K562 (cell line): ENCODE measurements at regions not wholly inside any gene's neighbourhood (a gene's known extent, or its start where the extent isn't known, plus 50 kb on each side); places are given as distances from the start of the nearest gene placed in this dataset.

Source experiments
- ATAC-seq: fragments of 200-7000 bp; cut with Tn5 transposase; 3 replicates; pipeline ENCODE4 v1.9.1; 2020; ENCODE audit warnings: moderate library complexity
- BruUV-seq: library from RNA; stranded (reverse); fragments of 400-500 nt; replicated peaks from 2 replicates; lab custom pipeline; 2021; lab: Mats Ljungman, UMichigan
- CTCF ChIA-PET: fragments of 300-600 bp; formaldehyde crosslinking; extraction: SDS; loops from one replicate; lab custom pipeline; 2021; ENCODE audit warnings: low intra/inter-chr PET ratio; lab: Yijun Ruan, JAX
- POLR2A ChIA-PET: fragments of 300-600, 350-650 bp; sonication (Branson Sonifier 250); formaldehyde crosslinking; extraction: SDS; loops from one replicate; lab custom pipeline; 2021; ENCODE audit warnings: antibody characterized with exemption, inconsistent platforms; lab: Yijun Ruan, JAX
- DNase-seq, 4 experiments: peaks; one replicate each; pipeline versions ENCODE4 v3.0.0 to v3.0.0-alpha.2; 2011 to 2018; ENCODE audit warnings: low spot score in 3 of 4, mixed read lengths in 3 of 4; ENCODE audit errors: extremely low read depth in 1 of 4
- FAIRE-seq: peaks from 2 replicates; lab custom pipeline; 2011; peaks lifted over from hg19 to GRCh38; lab: Jason Lieb, UNC
- H2AFZ ChIP-seq: 2 replicates; pipeline ENCODE4 v1.6.0; 2011; ENCODE audit warnings: low read depth, low read length, control low read depth, inconsistent platforms
- H3K27ac ChIP-seq: fragments of 200-600 bp; 3 replicates; pipeline ENCODE4 v1.8.0; 2011; ENCODE audit warnings: low read depth, mild to moderate bottlenecking, control low read depth, inconsistent platforms, low read length, moderate library complexity, mixed read lengths; ENCODE audit errors: extremely low read depth
- H3K27me3 ChIP-seq, 2 experiments: fragments of 300-600 bp in 1 of 2; 2 replicates in 1 of 2; 3 replicates in 1 of 2; pipeline versions ENCODE4 v1.6.0 to v1.8.0; 2011; ENCODE audit warnings: inconsistent platforms in 2 of 2, low read length in 2 of 2, mild to moderate bottlenecking in 1 of 2, mixed read lengths in 1 of 2, moderate library complexity in 1 of 2; ENCODE audit not compliant: control insufficient read depth in 2 of 2, insufficient read depth in 2 of 2
- H3K36me3 ChIP-seq: fragments of 300-600 bp; 3 replicates; pipeline ENCODE4 v1.8.0; 2011; ENCODE audit warnings: mild to moderate bottlenecking, low read length, inconsistent platforms; ENCODE audit not compliant: control insufficient read depth, insufficient read depth
- H3K4me1 ChIP-seq, 2 experiments: fragments of 200-600 bp in 1 of 2; replicated peaks in 1 of 2; 2 replicates in 1 of 2; 3 replicates in 1 of 2; pipeline versions ENCODE4 v1.5.1 to v1.8.0; 2011; ENCODE audit warnings: inconsistent platforms in 2 of 2, low read length in 2 of 2, mild to moderate bottlenecking in 1 of 2, mixed read lengths in 1 of 2, moderate library complexity in 1 of 2; ENCODE audit not compliant: control insufficient read depth in 2 of 2, insufficient read depth in 2 of 2
- H3K4me2 ChIP-seq: 2 replicates; pipeline ENCODE4 v1.6.1; 2011; ENCODE audit warnings: low read length, control low read depth, inconsistent platforms, mixed read lengths; ENCODE audit not compliant: insufficient read depth
- H3K4me3 ChIP-seq: fragments of 200-600 bp; sonication (generic), shearing (Covaris generic); 2 replicates; pipeline ENCODE4 v1.5.1; 2016; ENCODE audit warnings: control low read depth, inconsistent platforms
- H3K79me2 ChIP-seq: fragments of 200-600 bp; 3 replicates; pipeline ENCODE4 v1.8.0; 2011; ENCODE audit warnings: low read length, inconsistent platforms; ENCODE audit not compliant: control insufficient read depth, insufficient read depth
- H3K9ac ChIP-seq, 2 experiments: 2 replicates each; pipeline versions ENCODE4 v1.6.0 to v1.6.1; 2011; ENCODE audit warnings: low read depth in 2 of 2, low read length in 2 of 2, control low read depth in 1 of 2, inconsistent platforms in 1 of 2, mild to moderate bottlenecking in 1 of 2, mixed read lengths in 1 of 2; ENCODE audit not compliant: insufficient read depth in 1 of 2
- H3K9me1 ChIP-seq: one replicate; pipeline ENCODE4 v1.6.0; 2011; ENCODE audit warnings: inconsistent platforms, mild to moderate bottlenecking, low read length, moderate library complexity; ENCODE audit not compliant: control insufficient read depth, insufficient read depth
- H3K9me3 ChIP-seq: replicated peaks from 2 replicates; pipeline ENCODE4 v1.5.1; 2011; ENCODE audit warnings: low read depth, low read length, inconsistent platforms; ENCODE audit not compliant: control insufficient read depth, insufficient read depth
- H4K20me1 ChIP-seq: replicated peaks from 2 replicates; pipeline ENCODE4 v1.6.1; 2011; ENCODE audit warnings: low read length, inconsistent platforms, mixed read lengths; ENCODE audit not compliant: control insufficient read depth, insufficient read depth
- CCAR2 ChIP-seq: fragments of 200-400 bp; formaldehyde crosslinking; IDR thresholded peaks from 2 replicates; pipeline ENCODE4 v1.6.1; 2017; ENCODE audit warnings: mild to moderate bottlenecking, low read depth, low read length
- HMGXB4 ChIP-seq: sonication (generic); formaldehyde crosslinking; IDR thresholded peaks from 2 replicates; pipeline ENCODE4 v1.8.1; 2023; ENCODE audit warnings: mild to moderate bottlenecking, missing genetic modification reagents
- KAT7 ChIP-seq: sonication (generic); formaldehyde crosslinking; IDR thresholded peaks from 2 replicates; pipeline ENCODE4 v1.8.0; 2022; ENCODE audit warnings: missing genetic modification reagents, mild to moderate bottlenecking, borderline replicate concordance
- MLX ChIP-seq, 2 experiments: fragments of 450-650 bp in 1 of 2; sonication (generic) in 1 of 2; formaldehyde crosslinking; conservative IDR thresholded peaks; 2 replicates each; pipeline versions ENCODE4 v1.4.0 to v1.8.1; 2020 to 2022; ENCODE audit warnings: mild to moderate bottlenecking in 1 of 2, missing genetic modification reagents in 1 of 2
- NUFIP1 ChIP-seq: fragments of 450-650 bp; IDR thresholded peaks from 2 replicates; pipeline ENCODE4 v1.6.1; 2018; ENCODE audit not compliant: partially characterized antibody
- PHF21A ChIP-seq: fragments of 450-650 bp; IDR thresholded peaks from 2 replicates; pipeline ENCODE4 v1.6.1; 2017; ENCODE audit warnings: low read depth, borderline replicate concordance
- ZFP1 ChIP-seq: fragments of 450-650 bp; formaldehyde crosslinking; IDR thresholded peaks from 2 replicates; pipeline ENCODE4 v1.4.0; 2020; ENCODE audit warnings: mild to moderate bottlenecking, mixed read lengths
- ZMIZ1 ChIP-seq, 2 experiments: fragments of 150-350 bp in 1 of 2; IDR thresholded peaks; 2 replicates each; pipeline ENCODE4 v1.6.1; 2012 to 2016; ENCODE audit warnings: low read depth in 2 of 2, low read length in 2 of 2, mild to moderate bottlenecking in 1 of 2, moderate library complexity in 1 of 2
- ZNF197 ChIP-seq: fragments of 200-800 bp; sonication (Bioruptor generic); IDR thresholded peaks from 2 replicates; pipeline ENCODE4 v1.6.1; 2016; ENCODE audit warnings: low read depth, missing genetic modification characterization, missing compliant biosample characterization
- ZNF408 ChIP-seq: fragments of 250-450 bp; sonication (Bioruptor Pico); IDR thresholded peaks from 2 replicates; pipeline ENCODE4 v1.4.0; 2020; ENCODE audit warnings: low read depth, mild to moderate bottlenecking, moderate library complexity
- WGBS: fragments of 100-300 bp; shearing (Covaris generic); methylation state at CpG from one replicate; pipeline ENCODE4 v1.1.6; 2016; ENCODE audit warnings: low coverage, mixed read lengths; ENCODE audit not compliant: insufficient coverage; ENCODE audit errors: missing lambda C conversion rate; 5-methylcytosine and 5-hydroxymethylcytosine counted together
- in situ Hi-C: fragments of 300-500 bp; cut with MboI; formaldehyde crosslinking; loops from 4 replicates; pipeline ENCODE4 v1.15.0; 2018; ENCODE audit warnings: inconsistent platforms, mixed read lengths
- intact Hi-C: fragments of 100-400 bp; cut with micrococcal nuclease; formaldehyde crosslinking; loops from 2 replicates; pipeline ENCODE4 v1.14.2; 2022

GRCh38 chr3:107283948-107284347, 93.3 kb upstream of the CCDC54 start:
- Histone ChIP-seq H3K79me2 (no peaks in the 10 kb centered on the region), H3K4me1 (no peaks in the 10 kb centered on the region), H2AFZ (no peak overlapping the region), H3K9me3 (no peaks in the 10 kb centered on the region), H3K4me3 (no peak overlapping the region), H3K27ac (no peak overlapping the region), H3K27me3 (no peaks in the 10 kb centered on the region), H3K36me3 (no peaks in the 10 kb centered on the region), H4K20me1 (no peaks in the 10 kb centered on the region), H3K9me1 (no peaks in the 10 kb centered on the region), H3K4me2 (no peak overlapping the region), H3K9ac (no peak overlapping the region)
- FAIRE-seq (no peak), ATAC-seq (no peak), DNase-seq (no peak)
- POLR2A ChIA-PET: interaction anchor here (0.6 to 0.9 kb wide), 2 partner anchors 12 to 45 kb away, joined by 3 read pairs; no protein-coding TSS in a partner anchor
- WGBS: 0% methylated on average over 3 of the region's 3 CpGs
- BruUV-seq: no TSS peak
- CTCF ChIA-PET: no interaction called here
- TF ChIP-seq ZNF408: no peak
- no peak for TF ChIP-seq NUFIP1
- no peak for TF ChIP-seq CCAR2
- no peak for TF ChIP-seq HMGXB4 (CRISPR knock-in tag)
- no peak for TF ChIP-seq ZFP1 (CRISPR knock-in tag)
- no peak for TF ChIP-seq PHF21A
- no peak for TF ChIP-seq ZNF197 (CRISPR knock-in tag)
- no peak for TF ChIP-seq MLX (CRISPR knock-in tag; conservative IDR thresholded peaks at IDR 0.05)
- TF ChIP-seq ZMIZ1 (IDR thresholded peaks at IDR 0.05; ENCODE audit: low read depth in 2 of 2, low read length in 2 of 2): no peak
- no peak for TF ChIP-seq KAT7 (CRISPR knock-in tag)
- intact Hi-C loops (no loop called here), in situ Hi-C loops (no loop called here)
